SK-N-SH (cell line): ENCODE measurements at regions not wholly inside any gene's neighbourhood (a gene's known extent, or its start where the extent isn't known, plus 50 kb on each side); places are given as distances from the start of the nearest gene placed in this dataset.

Experiments used
- EP300 ChIP-seq, 2 experiments: IDR thresholded peaks; 2 replicates each; pipeline versions ENCODE4 v1.4.0 to v1.6.1; 2012; ENCODE audit warnings: borderline replicate concordance in 1 of 2, low read depth in 1 of 2, low read length in 1 of 2
- EZH2phosphoT487 ChIP-seq: fragments of 200-600 bp; sonication (generic); IDR thresholded peaks from 2 replicates; pipeline ENCODE4 v1.6.1; 2017; ENCODE audit warnings: low read depth, mixed run types, mild to moderate bottlenecking, antibody characterized with exemption, moderate library complexity, borderline replicate concordance
- FOXM1 ChIP-seq: IDR thresholded peaks from 2 replicates; pipeline ENCODE4 v1.4.0; 2012; ENCODE audit warnings: low read depth, mild to moderate bottlenecking
- GATA2 ChIP-seq: sonication (generic); formaldehyde crosslinking; IDR thresholded peaks from 2 replicates; pipeline ENCODE4 v1.5.0; 2020; ENCODE audit warnings: mild to moderate bottlenecking, missing genetic modification reagents
- JUND ChIP-seq: IDR thresholded peaks from 2 replicates; pipeline ENCODE4 v1.4.0; 2012
- MXI1 ChIP-seq: IDR thresholded peaks from 2 replicates; pipeline ENCODE4 v1.6.1; 2012; ENCODE audit warnings: mild to moderate bottlenecking, low read depth, low read length, improper control_type of control experiment
- NFIC ChIP-seq: IDR thresholded peaks from 2 replicates; pipeline ENCODE4 v1.4.0; 2012; ENCODE audit warnings: borderline replicate concordance
- POLR2AphosphoS5 ChIP-seq: IDR thresholded peaks from 2 replicates; pipeline ENCODE4 v1.6.1; 2012; ENCODE audit warnings: low read depth, low read length
- YY1 ChIP-seq: IDR thresholded peaks from 2 replicates; pipeline ENCODE4 v1.4.0; 2012; ENCODE audit warnings: low read depth, mild to moderate bottlenecking
- TF ChIP-seq, protein P1 (sequence below): IDR thresholded peaks from 2 replicates; pipeline ENCODE4 v1.4.0; 2012; ENCODE audit warnings: low read depth
- TF ChIP-seq, protein P2 (sequence below): IDR thresholded peaks from 2 replicates; pipeline ENCODE4 v1.6.1; 2012; ENCODE audit warnings: mild to moderate bottlenecking, low read depth, low read length, moderate library complexity
- TF ChIP-seq, protein P3 (sequence below): IDR thresholded peaks from 2 replicates; pipeline ENCODE4; 2012
- TF ChIP-seq, protein P4 (sequence below): fragments of 200-600 bp; sonication (generic); IDR thresholded peaks from 2 replicates; pipeline ENCODE4 v1.6.1; 2017; ENCODE audit warnings: antibody characterized with exemption, mild to moderate bottlenecking, moderate library complexity

DNA sequence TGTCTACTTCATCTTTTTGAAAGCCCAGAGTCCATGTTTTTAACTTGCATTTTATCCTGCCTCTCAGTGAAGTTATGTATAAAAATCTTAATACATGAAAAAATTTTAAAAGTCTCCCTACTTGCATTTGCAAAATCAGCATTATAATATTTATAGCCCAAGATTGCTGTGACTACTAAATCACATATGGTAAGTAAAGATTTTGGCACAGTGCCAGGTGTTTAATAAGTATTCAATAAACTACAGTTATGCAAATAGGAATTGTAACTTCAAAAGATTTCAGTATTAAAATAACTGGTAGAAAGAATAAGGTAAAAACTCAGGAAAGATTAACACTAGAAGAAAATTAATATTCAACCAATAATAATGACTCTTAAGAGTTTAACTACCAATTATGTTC, 641.7 kb downstream of the LRRIQ3 start:
- TF ChIP-seq EP300 (IDR thresholded peaks at IDR 0.05; ENCODE audit: borderline replicate concordance in 1 of 2, low read depth in 1 of 2, low read length in 1 of 2) (no peak), POLR2AphosphoS5 (no peak), YY1 (no peak), EZH2phosphoT487 (no peak), FOXM1 (no peak), JUND (no peak), MXI1 (no peak), GATA2 (CRISPR knock-in tag) (no peak), NFIC (no peak)
- TF ChIP-seq, protein P1, sequence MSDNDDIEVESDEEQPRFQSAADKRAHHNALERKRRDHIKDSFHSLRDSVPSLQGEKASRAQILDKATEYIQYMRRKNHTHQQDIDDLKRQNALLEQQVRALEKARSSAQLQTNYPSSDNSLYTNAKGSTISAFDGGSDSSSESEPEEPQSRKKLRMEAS, result no peak
- TF ChIP-seq, protein P2, sequence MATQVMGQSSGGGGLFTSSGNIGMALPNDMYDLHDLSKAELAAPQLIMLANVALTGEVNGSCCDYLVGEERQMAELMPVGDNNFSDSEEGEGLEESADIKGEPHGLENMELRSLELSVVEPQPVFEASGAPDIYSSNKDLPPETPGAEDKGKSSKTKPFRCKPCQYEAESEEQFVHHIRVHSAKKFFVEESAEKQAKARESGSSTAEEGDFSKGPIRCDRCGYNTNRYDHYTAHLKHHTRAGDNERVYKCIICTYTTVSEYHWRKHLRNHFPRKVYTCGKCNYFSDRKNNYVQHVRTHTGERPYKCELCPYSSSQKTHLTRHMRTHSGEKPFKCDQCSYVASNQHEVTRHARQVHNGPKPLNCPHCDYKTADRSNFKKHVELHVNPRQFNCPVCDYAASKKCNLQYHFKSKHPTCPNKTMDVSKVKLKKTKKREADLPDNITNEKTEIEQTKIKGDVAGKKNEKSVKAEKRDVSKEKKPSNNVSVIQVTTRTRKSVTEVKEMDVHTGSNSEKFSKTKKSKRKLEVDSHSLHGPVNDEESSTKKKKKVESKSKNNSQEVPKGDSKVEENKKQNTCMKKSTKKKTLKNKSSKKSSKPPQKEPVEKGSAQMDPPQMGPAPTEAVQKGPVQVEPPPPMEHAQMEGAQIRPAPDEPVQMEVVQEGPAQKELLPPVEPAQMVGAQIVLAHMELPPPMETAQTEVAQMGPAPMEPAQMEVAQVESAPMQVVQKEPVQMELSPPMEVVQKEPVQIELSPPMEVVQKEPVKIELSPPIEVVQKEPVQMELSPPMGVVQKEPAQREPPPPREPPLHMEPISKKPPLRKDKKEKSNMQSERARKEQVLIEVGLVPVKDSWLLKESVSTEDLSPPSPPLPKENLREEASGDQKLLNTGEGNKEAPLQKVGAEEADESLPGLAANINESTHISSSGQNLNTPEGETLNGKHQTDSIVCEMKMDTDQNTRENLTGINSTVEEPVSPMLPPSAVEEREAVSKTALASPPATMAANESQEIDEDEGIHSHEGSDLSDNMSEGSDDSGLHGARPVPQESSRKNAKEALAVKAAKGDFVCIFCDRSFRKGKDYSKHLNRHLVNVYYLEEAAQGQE, result no peak
- TF ChIP-seq, protein P3, sequence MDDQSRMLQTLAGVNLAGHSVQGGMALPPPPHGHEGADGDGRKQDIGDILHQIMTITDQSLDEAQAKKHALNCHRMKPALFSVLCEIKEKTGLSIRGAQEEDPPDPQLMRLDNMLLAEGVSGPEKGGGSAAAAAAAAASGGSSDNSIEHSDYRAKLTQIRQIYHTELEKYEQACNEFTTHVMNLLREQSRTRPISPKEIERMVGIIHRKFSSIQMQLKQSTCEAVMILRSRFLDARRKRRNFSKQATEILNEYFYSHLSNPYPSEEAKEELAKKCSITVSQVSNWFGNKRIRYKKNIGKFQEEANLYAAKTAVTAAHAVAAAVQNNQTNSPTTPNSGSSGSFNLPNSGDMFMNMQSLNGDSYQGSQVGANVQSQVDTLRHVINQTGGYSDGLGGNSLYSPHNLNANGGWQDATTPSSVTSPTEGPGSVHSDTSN, result no peak
- TF ChIP-seq, protein P4, sequence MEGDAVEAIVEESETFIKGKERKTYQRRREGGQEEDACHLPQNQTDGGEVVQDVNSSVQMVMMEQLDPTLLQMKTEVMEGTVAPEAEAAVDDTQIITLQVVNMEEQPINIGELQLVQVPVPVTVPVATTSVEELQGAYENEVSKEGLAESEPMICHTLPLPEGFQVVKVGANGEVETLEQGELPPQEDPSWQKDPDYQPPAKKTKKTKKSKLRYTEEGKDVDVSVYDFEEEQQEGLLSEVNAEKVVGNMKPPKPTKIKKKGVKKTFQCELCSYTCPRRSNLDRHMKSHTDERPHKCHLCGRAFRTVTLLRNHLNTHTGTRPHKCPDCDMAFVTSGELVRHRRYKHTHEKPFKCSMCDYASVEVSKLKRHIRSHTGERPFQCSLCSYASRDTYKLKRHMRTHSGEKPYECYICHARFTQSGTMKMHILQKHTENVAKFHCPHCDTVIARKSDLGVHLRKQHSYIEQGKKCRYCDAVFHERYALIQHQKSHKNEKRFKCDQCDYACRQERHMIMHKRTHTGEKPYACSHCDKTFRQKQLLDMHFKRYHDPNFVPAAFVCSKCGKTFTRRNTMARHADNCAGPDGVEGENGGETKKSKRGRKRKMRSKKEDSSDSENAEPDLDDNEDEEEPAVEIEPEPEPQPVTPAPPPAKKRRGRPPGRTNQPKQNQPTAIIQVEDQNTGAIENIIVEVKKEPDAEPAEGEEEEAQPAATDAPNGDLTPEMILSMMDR, result no peak
